CD4-positive, alpha-beta memory T cell (primary cell): ENCODE measurements at regions not wholly inside any gene's neighbourhood (a gene's known extent, or its start where the extent isn't known, plus 50 kb on each side); places are given as distances from the start of the nearest gene placed in this dataset.
"Not testable (repeated sequence)": the region's sequence is repeated elsewhere in the genome, so short reads cannot be mapped to it uniquely, and the experiment has no call there.

Experiments
- CTCF ChIA-PET: fragments of 350-600 bp; sonication (Branson Sonifier 250); formaldehyde crosslinking; loops from one replicate; lab custom pipeline; 2021; ENCODE audit warnings: inconsistent platforms; ENCODE audit not compliant: partially characterized antibody; lab: Charles Lee
- POLR2A ChIA-PET: fragments of 350-600 bp; sonication (Branson Sonifier 250); formaldehyde crosslinking; loops from one replicate; lab custom pipeline; 2021; ENCODE audit not compliant: partially characterized antibody; lab: Charles Lee
- DNase-seq, 5 donors: peaks; one replicate each; pipeline versions ENCODE4 v3.0.0 to v3.0.0-alpha.2; 2020 to 2022; ENCODE audit warnings: mixed read lengths in 1 of 5
- H3K27ac ChIP-seq: one replicate; pipeline ENCODE4 v1.7.0; 2013; ENCODE audit warnings: low read depth, low read length
- H3K27me3 ChIP-seq: 2 replicates; pipeline ENCODE4 v1.7.0; 2013; ENCODE audit warnings: mild to moderate bottlenecking, low read length, moderate library complexity; ENCODE audit not compliant: insufficient read depth
- H3K36me3 ChIP-seq: 2 replicates; pipeline ENCODE4 v1.7.0; 2013; ENCODE audit warnings: mild to moderate bottlenecking, low read length, moderate library complexity; ENCODE audit not compliant: insufficient read depth
- H3K4me1 ChIP-seq: 2 replicates; pipeline ENCODE4 v1.7.0; 2013; ENCODE audit warnings: mild to moderate bottlenecking, low read length, moderate library complexity; ENCODE audit not compliant: insufficient read depth
- H3K4me3 ChIP-seq, 2 donors: one replicate each; pipeline ENCODE4 v1.7.0; 2013; ENCODE audit warnings: low read length in 2 of 2, mild to moderate bottlenecking in 1 of 2
- H3K9me3 ChIP-seq, 2 donors: one replicate each; pipeline ENCODE4 v1.7.0; 2013; ENCODE audit warnings: low read length in 2 of 2, control low read depth in 1 of 2; ENCODE audit not compliant: control insufficient read depth in 1 of 2
- H3K27ac Mint-ChIP-seq, 7 donors: one replicate each; pipeline ENCODE4 v1.8.0; 2020 to 2021; ENCODE audit warnings: mixed read lengths in 7 of 7, mild to moderate bottlenecking in 6 of 7, inconsistent platforms in 3 of 7, moderate library complexity in 3 of 7
- H3K27me3 Mint-ChIP-seq, 2 donors: one replicate each; pipeline ENCODE4 v1.8.0; 2020 to 2021; ENCODE audit warnings: mixed read lengths in 2 of 2
- H3K36me3 Mint-ChIP-seq, 2 donors: one replicate each; pipeline ENCODE4 v1.8.0; 2020 to 2021; ENCODE audit warnings: mixed read lengths in 2 of 2, inconsistent platforms in 1 of 2, mild to moderate bottlenecking in 1 of 2
- H3K4me1 Mint-ChIP-seq, 4 donors: one replicate each; pipeline ENCODE4 v1.8.0; 2020 to 2021; ENCODE audit warnings: mixed read lengths in 4 of 4, mild to moderate bottlenecking in 1 of 4
- H3K4me3 Mint-ChIP-seq, 8 donors: one replicate each; pipeline ENCODE4 v1.8.0; 2020 to 2021; ENCODE audit warnings: mixed read lengths in 8 of 8, mild to moderate bottlenecking in 7 of 8, moderate library complexity in 6 of 8, inconsistent platforms in 3 of 8
- H3K9me3 Mint-ChIP-seq, 8 donors: one replicate each; pipeline ENCODE4 v1.8.0; 2020 to 2021; ENCODE audit warnings: mixed read lengths in 8 of 8, mild to moderate bottlenecking in 5 of 8, inconsistent platforms in 3 of 8, moderate library complexity in 1 of 8
- intact Hi-C: fragments of 100-400 bp; cut with micrococcal nuclease; formaldehyde crosslinking; loops from one replicate; pipeline ENCODE4 v1.15.1; 2023

- Mint-ChIP-seq H3K27me3 (no peaks in the 10 kb centered on the region), H3K4me1 (peaks cover 15 to 27% (median 19%) of the 10 kb centered on the region in 4 donors), H3K36me3 (peaks cover 3 to 6% of the 10 kb centered on the region in 2 donors), H3K27ac (no peak overlapping the region), H3K4me3 (no peak overlapping the region), H3K9me3 (peaks cover 0 to 13% (median 5%) of the 10 kb centered on the region in 8 donors)
- H3K4me1 ChIP-seq, result peaks cover 16% of the 10 kb centered on the region
- POLR2A ChIA-PET, result interaction anchor here (2.6 kb wide), 1 partner anchor 48 kb away, joined by 11 read pairs; no protein-coding TSS in a partner anchor
- intact Hi-C loops, result loop anchor here (5.0 kb wide), 1 partner anchor 45 kb away; no protein-coding TSS in a partner anchor
- H3K27ac ChIP-seq, result no peak overlapping the region
- H3K36me3 ChIP-seq, result no peaks in the 10 kb centered on the region
- H3K4me3 ChIP-seq, result no peak overlapping the region
- CTCF ChIA-PET, result no interaction called here
- DNase-seq, result no peak
- no peaks in the 10 kb centered on the region for H3K27me3 ChIP-seq
- H3K9me3 ChIP-seq, result no peaks in the 10 kb centered on the region
These were observed 75.9 kb upstream of the MRPS6 start for GRCh38 chr21:33997436-33997835.

GRCh38 chr21:33994373-33994772 is 78.8 kb upstream of the ATP5PO start:
- Mint-ChIP-seq H3K27me3 (no peaks in the 10 kb centered on the region), H3K27ac (no peak overlapping the region), H3K4me3 (no peak overlapping the region), H3K9me3 (peaks cover 3 to 20% (median 9%) of the 10 kb centered on the region in 8 donors), H3K4me1 (peaks cover 11 to 22% (median 17%) of the 10 kb centered on the region in 4 donors), H3K36me3 (peaks cover 3 to 12% of the 10 kb centered on the region in 2 donors)
- Histone ChIP-seq H3K9me3 (no peaks in the 10 kb centered on the region), H3K27me3 (no peaks in the 10 kb centered on the region), H3K27ac (no peak overlapping the region), H3K4me3 (no peak overlapping the region), H3K36me3 (no peaks in the 10 kb centered on the region), H3K4me1 (peaks cover 16% of the 10 kb centered on the region)
- no peak for DNase-seq
- intact Hi-C loops, result no loop called here
- CTCF ChIA-PET, result interaction anchor here (0.7 kb wide), 1 partner anchor 70 kb away, joined by 3 read pairs; no protein-coding TSS in a partner anchor
- POLR2A ChIA-PET, result interaction anchor here (1.5 to 1.6 kb wide), 2 partner anchors 45 to 47 kb away, joined by 4 to 5 read pairs; no protein-coding TSS in a partner anchor

- peaks cover 3 to 12% of the 10 kb centered on the region in 2 donors for H3K36me3 Mint-ChIP-seq
- peak overlapping the region in 2 of 8 donors; percentile 10 to 17 for H3K4me3 Mint-ChIP-seq
- peaks cover 5 to 14% (median 10%) of the 10 kb centered on the region in 4 donors for H3K4me1 Mint-ChIP-seq
- DNase-seq, result no peak
- ChIA-PET POLR2A (interaction anchor here (1.6 kb wide), 1 partner anchor 46 kb away, joined by 5 read pairs; no protein-coding TSS in a partner anchor), CTCF (interaction anchor here (0.7 kb wide), 1 partner anchor 69 kb away, joined by 3 read pairs; no protein-coding TSS in a partner anchor)
- H3K27me3 Mint-ChIP-seq, result no peaks in the 10 kb centered on the region
- H3K27me3 ChIP-seq, result no peaks in the 10 kb centered on the region
- peak overlapping the region in 3 of 7 donors; percentile 15 to 35 (median 30) for H3K27ac Mint-ChIP-seq
- no peaks in the 10 kb centered on the region for H3K36me3 ChIP-seq
- no peak overlapping the region for H3K27ac ChIP-seq
- H3K9me3 ChIP-seq, result no peaks in the 10 kb centered on the region
- peaks cover 3 to 20% (median 9%) of the 10 kb centered on the region in 8 donors for H3K9me3 Mint-ChIP-seq
- H3K4me3 ChIP-seq, result no peak overlapping the region
- intact Hi-C loops, result no loop called here
- peaks cover 10% of the 10 kb centered on the region for H3K4me1 ChIP-seq
These were observed 78.0 kb upstream of the ATP5PO start for GRCh38 chr21:33993286-33994231.

- H3K4me1 Mint-ChIP-seq, H3K4me3 Mint-ChIP-seq, intact Hi-C loops, DNase-seq, H3K27me3 ChIP-seq, POLR2A ChIA-PET, H3K9me3 ChIP-seq, H3K27me3 Mint-ChIP-seq, H3K27ac ChIP-seq, H3K4me3 ChIP-seq, H3K4me1 ChIP-seq, CTCF ChIA-PET, H3K36me3 ChIP-seq: not testable (repeated sequence)
- peaks cover 3 to 20% (median 9%) of the 10 kb centered on the region in 8 donors for H3K9me3 Mint-ChIP-seq
- H3K36me3 Mint-ChIP-seq, result peaks cover 3 to 12% of the 10 kb centered on the region in 2 donors
- H3K27ac Mint-ChIP-seq, result peak overlapping the region in 1 of 7 donors; percentile 10
These were observed 76.8 kb upstream of the ATP5PO start for GRCh38 chr21:33992412-33992811.

GRCh38 chr21:33991133-33991532 is 75.5 kb upstream of the ATP5PO start:
- Mint-ChIP-seq H3K36me3 (peaks cover 3 to 7% of the 10 kb centered on the region in 2 donors), H3K27ac (peak overlapping the region in 1 of 7 donors; percentile 31), H3K4me1 (peaks cover 0 to 10% (median 4%) of the 10 kb centered on the region in 4 donors), H3K4me3 (no peak overlapping the region), H3K9me3 (peaks cover 0 to 15% (median 6%) of the 10 kb centered on the region in 8 donors), H3K27me3 (no peaks in the 10 kb centered on the region)
- Histone ChIP-seq H3K9me3 (no peaks in the 10 kb centered on the region), H3K4me3 (no peak overlapping the region), H3K27me3 (no peaks in the 10 kb centered on the region), H3K36me3 (no peaks in the 10 kb centered on the region), H3K27ac (no peak overlapping the region), H3K4me1 (peaks cover 1% of the 10 kb centered on the region)
- ChIA-PET POLR2A (interaction anchor here (0.7 kb wide), 1 partner anchor 48 kb away, joined by 3 read pairs; no protein-coding TSS in a partner anchor), CTCF (no interaction called here)
- intact Hi-C loops, result no loop called here
- DNase-seq, result no peak

- H3K27ac Mint-ChIP-seq, result no peak overlapping the region
- H3K4me1 Mint-ChIP-seq, result peaks cover 5 to 20% (median 11%) of the 10 kb centered on the region in 4 donors
- no peak overlapping the region for H3K4me3 ChIP-seq
- no peak overlapping the region for H3K4me3 Mint-ChIP-seq
- no peaks in the 10 kb centered on the region for H3K27me3 Mint-ChIP-seq
- no peak overlapping the region for H3K27ac ChIP-seq
- peaks cover 0 to 15% (median 6%) of the 10 kb centered on the region in 8 donors for H3K9me3 Mint-ChIP-seq
- no peaks in the 10 kb centered on the region for H3K9me3 ChIP-seq
- POLR2A ChIA-PET, result interaction anchor here (0.7 to 1.2 kb wide), 2 partner anchors 40 to 42 kb away, joined by 3 read pairs; no protein-coding TSS in a partner anchor
- H3K27me3 ChIP-seq, result no peaks in the 10 kb centered on the region
- H3K4me1 ChIP-seq, result peaks cover 4% of the 10 kb centered on the region
- peaks cover 3 to 7% of the 10 kb centered on the region in 2 donors for H3K36me3 Mint-ChIP-seq
- CTCF ChIA-PET, result interaction anchor here (1.3 to 1.7 kb wide), 2 partner anchors 30 to 358 kb away, joined by 4 to 5 read pairs; no protein-coding TSS in a partner anchor
- H3K36me3 ChIP-seq, result no peaks in the 10 kb centered on the region
- intact Hi-C loops, result no loop called here
- no peak for DNase-seq
These were observed 73.8 kb upstream of the ATP5PO start for GRCh38 chr21:33989440-33989839.
